A549 (cell line): ENCODE measurements at regions not wholly inside any gene's neighbourhood (a gene's known extent, or its start where the extent isn't known, plus 50 kb on each side); places are given as distances from the start of the nearest gene placed in this dataset.

ENCODE experiments used
- ATAC-seq, 2 experiments: fragments of 200-7000 bp in 1 of 2; fragments of >200 bp in 1 of 2; cut with Nextera tagmentation in 1 of 2; cut with Tn5 transposase in 1 of 2; 3 replicates each; pipeline versions ENCODE4 v1.8.0 to v1.9.1; 2018 to 2020; ENCODE audit warnings: mild to moderate bottlenecking in 1 of 2, moderate library complexity in 1 of 2
- CTCF ChIA-PET: fragments of 300-600 bp; sonication (Branson Sonifier 250); formaldehyde crosslinking; extraction: SDS; loops from one replicate; lab custom pipeline; 2021; ENCODE audit warnings: antibody characterized with exemption, inconsistent platforms; lab: Yijun Ruan, JAX
- POLR2A ChIA-PET: fragments of 350-600 bp; formaldehyde crosslinking; extraction: SDS; loops from one replicate; lab custom pipeline; 2021; ENCODE audit warnings: antibody characterized with exemption, inconsistent platforms; lab: Yijun Ruan, JAX
- DNase-seq, 2 experiments: peaks; one replicate each; pipeline versions ENCODE4 v3.0.0 to v3.0.0-alpha.2; 2011 to 2016; ENCODE audit warnings: low read depth in 1 of 2, low spot score in 1 of 2
- FAIRE-seq: peaks from 2 replicates; lab custom pipeline; 2011; peaks lifted over from hg19 to GRCh38; lab: Jason Lieb, UNC
- H3K27ac ChIP-seq, 2 experiments: fragments of >200 bp; sonication (Bioruptor Twin); formaldehyde crosslinking; 3 replicates each; pipeline ENCODE4 v1.5.1; 2016 to 2017
- H3K4me1 ChIP-seq: fragments of >200 bp; sonication (Bioruptor Twin); formaldehyde crosslinking; 3 replicates; pipeline ENCODE4 v1.6.1; 2016
- H3K4me2 ChIP-seq: fragments of >200 bp; sonication (Bioruptor Twin); formaldehyde crosslinking; 3 replicates; pipeline ENCODE4 v1.6.1; 2016
- H3K4me3 ChIP-seq: fragments of >200 bp; sonication (Bioruptor Twin); formaldehyde crosslinking; 3 replicates; pipeline ENCODE4 v1.5.1; 2016
- H3K9me3 ChIP-seq: fragments of >200 bp; sonication (Bioruptor Twin); formaldehyde crosslinking; 3 replicates; pipeline ENCODE4 v1.6.1; 2016
- ATOH8 ChIP-seq: fragments of 250-450 bp; sonication (Bioruptor Pico); IDR thresholded peaks from 2 replicates; pipeline ENCODE4 v1.5.0; 2020; ENCODE audit warnings: low read depth, mild to moderate bottlenecking, moderate library complexity
- CHD2 ChIP-seq: fragments of 150-350 bp; IDR thresholded peaks from 2 replicates; pipeline ENCODE4 v1.6.1; 2014; ENCODE audit warnings: low read length; ENCODE audit not compliant: partially characterized antibody
- E2F6 ChIP-seq: IDR thresholded peaks from 2 replicates; pipeline ENCODE4 v1.6.1; 2012; ENCODE audit warnings: low read depth, borderline replicate concordance
- EHMT2 ChIP-seq: fragments of 200-600 bp; sonication (generic); IDR thresholded peaks from 2 replicates; pipeline ENCODE4 v1.6.1; 2016; ENCODE audit warnings: antibody characterized with exemption, low read depth, mild to moderate bottlenecking, moderate library complexity
- EP300 ChIP-seq, 2 experiments: fragments of >200 bp; sonication (Bioruptor Twin); formaldehyde crosslinking; IDR thresholded peaks; 2 replicates in 1 of 2; 3 replicates in 1 of 2; pipeline ENCODE4 v1.6.1; 2016 to 2017
- FOSB ChIP-seq: fragments of 250-450 bp; sonication (Bioruptor Pico); IDR thresholded peaks from 2 replicates; pipeline ENCODE4 v1.5.0; 2020; ENCODE audit warnings: mild to moderate bottlenecking, moderate library complexity
- GATA3 ChIP-seq: IDR thresholded peaks from 2 replicates; pipeline ENCODE4 v1.6.1; 2012; ENCODE audit warnings: borderline replicate concordance
- HDAC2 ChIP-seq: fragments of 200-600 bp; sonication (generic); IDR thresholded peaks from 2 replicates; pipeline ENCODE4 v1.6.1; 2016
- HOXB13 ChIP-seq: fragments of 250-450 bp; sonication (Bioruptor Pico); IDR thresholded peaks from 2 replicates; pipeline ENCODE4 v1.5.0; 2020; ENCODE audit warnings: low read depth, mild to moderate bottlenecking, moderate library complexity
- HOXB5 ChIP-seq: fragments of 250-450 bp; sonication (Bioruptor Pico); IDR thresholded peaks from 2 replicates; pipeline ENCODE4 v1.5.0; 2020; ENCODE audit warnings: mild to moderate bottlenecking, moderate library complexity
- JUNB ChIP-seq: fragments of >200 bp; sonication (Bioruptor Twin); formaldehyde crosslinking; IDR thresholded peaks from 2 replicates; pipeline ENCODE4 v1.6.1; 2016
- KDM5A ChIP-seq: fragments of 200-600 bp; sonication (generic); IDR thresholded peaks from 2 replicates; pipeline ENCODE4 v1.6.1; 2016; ENCODE audit warnings: antibody characterized with exemption, mild to moderate bottlenecking
- MAFK ChIP-seq: fragments of 450-650 bp; IDR thresholded peaks from 2 replicates; pipeline ENCODE4 v1.6.1; 2014; ENCODE audit not compliant: partially characterized antibody
- MAZ ChIP-seq: fragments of 150-350 bp; IDR thresholded peaks from 2 replicates; pipeline ENCODE4 v1.6.1; 2014; ENCODE audit warnings: antibody characterized with exemption, low read depth, low read length, borderline replicate concordance
- MYC ChIP-seq: IDR thresholded peaks from 2 replicates; pipeline ENCODE4 v1.6.1; 2012; ENCODE audit warnings: mild to moderate bottlenecking, inconsistent platforms, low read length, improper control_type of control experiment, borderline replicate concordance
- NPAS2 ChIP-seq: fragments of 250-450 bp; sonication (Bioruptor Pico); IDR thresholded peaks from 2 replicates; pipeline ENCODE4 v1.8.0; 2022; ENCODE audit warnings: mild to moderate bottlenecking, moderate library complexity, borderline replicate concordance
- POLR2AphosphoS2 ChIP-seq: conservative IDR thresholded peaks from 2 replicates; pipeline ENCODE4 v1.6.1; 2012; ENCODE audit warnings: low read length, improper control_type of control experiment, inconsistent platforms
- RARB ChIP-seq: fragments of 250-450 bp; sonication (Bioruptor Pico); IDR thresholded peaks from 2 replicates; pipeline ENCODE4 v1.8.0; 2021; ENCODE audit warnings: mild to moderate bottlenecking, moderate library complexity
- RCOR1 ChIP-seq: fragments of 150-350 bp; IDR thresholded peaks from 2 replicates; pipeline ENCODE4 v1.6.1; 2014; ENCODE audit warnings: antibody characterized with exemption, low read length, low read depth
- RNF2 ChIP-seq: fragments of 200-600 bp; sonication (generic); IDR thresholded peaks from 2 replicates; pipeline ENCODE4 v1.6.1; 2016; ENCODE audit warnings: low read depth, mild to moderate bottlenecking, antibody characterized with exemption, moderate library complexity, borderline replicate concordance
- SREBF2 ChIP-seq: fragments of 450-650 bp; IDR thresholded peaks from 2 replicates; pipeline ENCODE4 v1.6.1; 2014; ENCODE audit warnings: mild to moderate bottlenecking, moderate library complexity
- WGBS: methylation state at CpG from one replicate; pipeline ENCODE4 v1.1.6; 2017; ENCODE audit errors: missing lambda C conversion rate; 5-methylcytosine and 5-hydroxymethylcytosine counted together
- TF ChIP-seq, protein P1 (sequence below): fragments of >200 bp; sonication (Bioruptor Twin); formaldehyde crosslinking; IDR thresholded peaks from 3 replicates; pipeline ENCODE4 v1.5.1; 2016
- TF ChIP-seq, protein P2 (sequence below): fragments of 150-350 bp; IDR thresholded peaks from 2 replicates; pipeline ENCODE4 v1.6.1; 2014; ENCODE audit warnings: low read depth, mild to moderate bottlenecking, low read length
- TF ChIP-seq, protein P3 (sequence below): fragments of >200 bp; sonication (Bioruptor Twin); formaldehyde crosslinking; IDR thresholded peaks from 2 replicates; pipeline ENCODE4 v1.6.1; 2016

DNA sequence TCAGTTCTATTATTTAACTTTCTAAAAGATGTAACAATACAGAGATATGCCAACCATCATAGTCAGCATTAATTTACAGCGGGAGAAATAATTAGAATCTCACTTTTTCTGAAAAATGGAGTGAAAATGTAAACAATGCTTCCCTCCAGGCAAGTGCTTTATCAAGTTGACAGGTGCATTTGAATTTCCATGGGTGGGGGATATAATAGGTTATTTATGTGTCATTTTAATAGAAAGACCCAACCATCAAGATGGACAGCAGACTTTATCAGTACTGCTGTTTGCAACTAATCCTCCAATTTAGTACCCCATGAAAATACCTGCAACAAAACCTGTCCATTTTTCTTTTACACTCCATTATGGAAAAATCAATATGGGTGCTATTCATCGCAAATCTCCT is 780.1 kb downstream of the TFAP2A start:
- TF ChIP-seq, protein P1, sequence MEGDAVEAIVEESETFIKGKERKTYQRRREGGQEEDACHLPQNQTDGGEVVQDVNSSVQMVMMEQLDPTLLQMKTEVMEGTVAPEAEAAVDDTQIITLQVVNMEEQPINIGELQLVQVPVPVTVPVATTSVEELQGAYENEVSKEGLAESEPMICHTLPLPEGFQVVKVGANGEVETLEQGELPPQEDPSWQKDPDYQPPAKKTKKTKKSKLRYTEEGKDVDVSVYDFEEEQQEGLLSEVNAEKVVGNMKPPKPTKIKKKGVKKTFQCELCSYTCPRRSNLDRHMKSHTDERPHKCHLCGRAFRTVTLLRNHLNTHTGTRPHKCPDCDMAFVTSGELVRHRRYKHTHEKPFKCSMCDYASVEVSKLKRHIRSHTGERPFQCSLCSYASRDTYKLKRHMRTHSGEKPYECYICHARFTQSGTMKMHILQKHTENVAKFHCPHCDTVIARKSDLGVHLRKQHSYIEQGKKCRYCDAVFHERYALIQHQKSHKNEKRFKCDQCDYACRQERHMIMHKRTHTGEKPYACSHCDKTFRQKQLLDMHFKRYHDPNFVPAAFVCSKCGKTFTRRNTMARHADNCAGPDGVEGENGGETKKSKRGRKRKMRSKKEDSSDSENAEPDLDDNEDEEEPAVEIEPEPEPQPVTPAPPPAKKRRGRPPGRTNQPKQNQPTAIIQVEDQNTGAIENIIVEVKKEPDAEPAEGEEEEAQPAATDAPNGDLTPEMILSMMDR = no peak
- CTCF ChIA-PET = no interaction called here
- no peak overlapping the region for H3K4me2 ChIP-seq
- no peaks in the 10 kb centered on the region for H3K4me1 ChIP-seq
- no peak overlapping the region for H3K27ac ChIP-seq
- no peaks in the 10 kb centered on the region for H3K9me3 ChIP-seq
- POLR2A ChIA-PET = no interaction called here
- no peak overlapping the region for H3K4me3 ChIP-seq
- DNase-seq = no peak
- WGBS = 64% methylated on average over 2 of the region's 2 CpGs
- no peak for ATAC-seq
- no peak for FAIRE-seq

DNA sequence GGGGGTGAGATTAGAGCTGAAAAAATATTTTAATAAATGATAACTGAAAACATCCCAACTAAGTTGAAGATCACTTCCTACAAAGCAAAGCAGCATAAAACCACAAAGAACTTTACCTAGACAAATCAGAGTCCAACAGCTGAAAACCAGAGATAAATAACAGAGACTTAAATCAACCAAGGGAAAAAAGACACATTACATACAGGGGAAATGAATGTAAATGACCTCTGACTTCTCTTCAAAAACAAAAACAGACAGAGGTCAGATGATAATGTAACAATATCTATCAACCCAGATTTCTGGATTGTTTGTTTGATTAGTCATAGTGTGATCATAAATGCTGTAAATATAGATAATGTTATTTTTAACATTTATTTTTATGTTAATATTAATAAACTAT is 782.8 kb downstream of the TFAP2A start:
- Histone ChIP-seq H3K9me3 (no peaks in the 10 kb centered on the region), H3K4me1 (no peaks in the 10 kb centered on the region), H3K4me2 (no peak overlapping the region), H3K27ac (no peak overlapping the region), H3K4me3 (no peak overlapping the region)
- ATAC-seq (no peak), FAIRE-seq (no peak), DNase-seq (no peak)
- no peak for TF ChIP-seq RCOR1
- TF ChIP-seq FOSB (CRISPR knock-in tag) = no peak
- no peak for TF ChIP-seq HOXB5 (CRISPR knock-in tag)
- no peak for TF ChIP-seq MAZ
- TF ChIP-seq, protein P2, sequence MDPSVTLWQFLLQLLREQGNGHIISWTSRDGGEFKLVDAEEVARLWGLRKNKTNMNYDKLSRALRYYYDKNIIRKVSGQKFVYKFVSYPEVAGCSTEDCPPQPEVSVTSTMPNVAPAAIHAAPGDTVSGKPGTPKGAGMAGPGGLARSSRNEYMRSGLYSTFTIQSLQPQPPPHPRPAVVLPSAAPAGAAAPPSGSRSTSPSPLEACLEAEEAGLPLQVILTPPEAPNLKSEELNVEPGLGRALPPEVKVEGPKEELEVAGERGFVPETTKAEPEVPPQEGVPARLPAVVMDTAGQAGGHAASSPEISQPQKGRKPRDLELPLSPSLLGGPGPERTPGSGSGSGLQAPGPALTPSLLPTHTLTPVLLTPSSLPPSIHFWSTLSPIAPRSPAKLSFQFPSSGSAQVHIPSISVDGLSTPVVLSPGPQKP = no peak
- no peak for TF ChIP-seq NPAS2 (CRISPR knock-in tag)
- TF ChIP-seq SREBF2 = no peak
- TF ChIP-seq, protein P3, sequence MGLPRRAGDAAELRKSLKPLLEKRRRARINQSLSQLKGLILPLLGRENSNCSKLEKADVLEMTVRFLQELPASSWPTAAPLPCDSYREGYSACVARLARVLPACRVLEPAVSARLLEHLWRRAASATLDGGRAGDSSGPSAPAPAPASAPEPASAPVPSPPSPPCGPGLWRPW = no peak
- no peak for TF ChIP-seq KDM5A
- ChIA-PET POLR2A (no interaction called here), CTCF (no interaction called here)

GRCh38 chr6:9628819-9629218 is 786.1 kb downstream of the TFAP2A start:
- H3K9me3 ChIP-seq = no peaks in the 10 kb centered on the region
- no peak overlapping the region for H3K4me3 ChIP-seq
- CTCF ChIA-PET = no interaction called here
- H3K4me1 ChIP-seq = no peaks in the 10 kb centered on the region
- ATAC-seq (no peak), FAIRE-seq (no peak), DNase-seq (no peak)
- no peak overlapping the region for H3K4me2 ChIP-seq
- TF ChIP-seq MAFK (peak; percentile 59), HOXB5 (CRISPR knock-in tag) (no peak)
- POLR2A ChIA-PET = interaction anchor here (0.6 kb wide), 1 partner anchor 11 kb away, joined by 3 read pairs; no protein-coding TSS in a partner anchor
- no peak overlapping the region for H3K27ac ChIP-seq

DNA sequence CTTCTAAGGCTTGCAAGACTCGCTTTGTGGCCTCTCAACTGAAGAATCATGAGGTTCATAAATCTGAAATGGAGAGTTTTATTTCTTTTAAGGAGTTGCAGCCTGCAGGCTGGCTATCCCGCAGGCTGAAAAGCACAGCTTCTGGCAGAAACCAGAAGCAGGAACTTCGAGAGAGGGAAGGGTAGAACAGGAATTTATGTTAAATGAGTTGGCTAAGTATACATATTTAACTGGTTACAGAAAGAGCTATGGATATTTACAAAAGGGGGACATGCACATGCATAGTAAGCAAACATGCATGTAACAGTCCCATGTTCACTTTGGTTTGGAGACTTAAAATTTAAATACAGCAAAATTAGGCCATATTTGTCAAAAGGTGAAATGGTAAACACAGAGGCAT is 787.0 kb downstream of the TFAP2A start:
- DNase-seq (no peak), ATAC-seq (no peak), FAIRE-seq (no peak)
- POLR2A ChIA-PET = no interaction called here
- 37% methylated on average over 3 of the region's 3 CpGs for WGBS
- TF ChIP-seq E2F6 = no peak
- TF ChIP-seq NPAS2 (CRISPR knock-in tag) = no peak
- no peaks in the 10 kb centered on the region for H3K9me3 ChIP-seq
- H3K27ac ChIP-seq = no peak overlapping the region
- no peak overlapping the region for H3K4me3 ChIP-seq
- CTCF ChIA-PET = no interaction called here
- no peak overlapping the region for H3K4me2 ChIP-seq
- no peaks in the 10 kb centered on the region for H3K4me1 ChIP-seq

DNA sequence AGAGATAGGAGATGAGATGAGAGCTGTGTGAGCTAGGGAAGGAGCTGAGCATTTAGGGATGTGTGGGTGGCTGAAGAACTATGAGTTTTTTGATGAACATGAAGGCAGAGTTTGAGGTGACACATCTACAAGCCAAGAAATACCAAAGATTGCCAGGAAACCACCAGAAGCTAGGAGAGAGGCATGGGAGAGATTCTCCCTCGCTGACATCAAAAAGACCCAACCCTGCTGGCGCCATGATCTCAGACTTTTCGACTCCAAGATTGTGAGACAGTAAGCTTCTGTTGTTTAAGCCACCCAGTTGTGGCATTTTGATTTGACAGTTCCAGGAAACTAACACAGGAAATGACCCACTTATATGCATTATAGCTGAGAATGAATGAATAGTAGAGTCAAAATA is 790.9 kb downstream of the TFAP2A start:
- no peak overlapping the region for H3K4me3 ChIP-seq
- H3K27ac ChIP-seq = no peak overlapping the region
- no peaks in the 10 kb centered on the region for H3K4me1 ChIP-seq
- ChIA-PET POLR2A (no interaction called here), CTCF (no interaction called here)
- H3K9me3 ChIP-seq = no peaks in the 10 kb centered on the region
- H3K4me2 ChIP-seq = no peak overlapping the region
- DNase-seq = no peak
- 40% methylated on average over 3 of the region's 3 CpGs for WGBS
- ATAC-seq = no peak
- FAIRE-seq = no peak
- no peak for TF ChIP-seq HOXB13
- TF ChIP-seq RNF2 = no peak
- no peak for TF ChIP-seq MYC
- no peak for TF ChIP-seq SREBF2
- TF ChIP-seq HOXB5 (CRISPR knock-in tag) = no peak
- no peak for TF ChIP-seq KDM5A
- TF ChIP-seq RARB (CRISPR knock-in tag) = no peak
- no peak for TF ChIP-seq GATA3
- TF ChIP-seq HDAC2 = no peak
- no peak for TF ChIP-seq EP300 (IDR thresholded peaks at IDR 0.05)
- no peak for TF ChIP-seq POLR2AphosphoS2
- no peak for TF ChIP-seq CHD2
- TF ChIP-seq ATOH8 = no peak
- no peak for TF ChIP-seq EHMT2
- TF ChIP-seq JUNB = no peak
